Spinal cord (tissue), 9 donors: ENCODE measurements at regions not wholly inside any gene's neighbourhood (a gene's known extent, or its start where the extent isn't known, plus 50 kb on each side); places are given as distances from the start of the nearest gene placed in this dataset.

Source experiments
- DNase-seq, 6 donors: peaks; one replicate each; pipeline versions ENCODE4 v3.0.0 to v3.0.0-alpha.2; 2013 to 2015; ENCODE audit warnings: low spot score in 6 of 6, low read depth in 4 of 6
- H3K27ac ChIP-seq: one replicate; pipeline ENCODE4 v1.5.1; 2013; ENCODE audit warnings: low read depth, low read length, control low read depth
- H3K27me3 ChIP-seq: one replicate; pipeline ENCODE4 v1.6.1; 2013; ENCODE audit warnings: low read length; ENCODE audit not compliant: control insufficient read depth, insufficient read depth
- H3K36me3 ChIP-seq: one replicate; pipeline ENCODE4 v1.6.1; 2013; ENCODE audit warnings: low read length; ENCODE audit not compliant: control insufficient read depth, insufficient read depth
- H3K4me1 ChIP-seq: one replicate; pipeline ENCODE4 v1.6.1; 2013; ENCODE audit warnings: low read length; ENCODE audit not compliant: control insufficient read depth, insufficient read depth
- H3K4me3 ChIP-seq: one replicate; pipeline ENCODE4 v1.5.1; 2013; ENCODE audit warnings: low read depth, low read length, control low read depth
- H3K9me3 ChIP-seq: one replicate; pipeline ENCODE4 v1.6.1; 2013; ENCODE audit warnings: low read length; ENCODE audit not compliant: control insufficient read depth, insufficient read depth
- whole genome bisulfite sequencing: methylation state at CpG from one replicate; pipeline ENCODE4 v1.1.5; 2013; ENCODE audit warnings: missing lambda C conversion rate; ENCODE audit not compliant: insufficient coverage; 5-methylcytosine and 5-hydroxymethylcytosine counted together
- donor health status: healthy.

DNA sequence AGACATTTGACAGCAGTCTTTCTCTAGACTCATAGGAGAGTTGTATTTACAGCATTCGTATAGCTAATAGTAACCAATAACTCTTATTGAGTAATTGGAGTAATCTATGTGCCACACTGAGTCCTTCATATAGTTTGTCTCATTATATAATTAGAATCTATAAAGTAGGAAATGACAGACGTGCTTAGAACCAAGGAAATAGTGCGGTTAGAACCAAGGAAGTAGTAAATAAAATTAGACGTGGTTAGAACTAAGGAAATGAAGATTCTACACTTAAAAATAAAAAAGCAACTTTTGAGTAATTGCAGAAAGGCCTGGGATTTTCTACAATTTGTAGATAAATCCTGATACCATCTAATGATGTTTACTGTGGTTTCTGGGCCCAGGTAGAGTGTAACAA lies 107.8 kb upstream of the TNFSF11 start:
- no peaks in the 10 kb centered on the region for H3K36me3 ChIP-seq
- no peak for DNase-seq
- H3K27ac ChIP-seq = no peak overlapping the region
- no peak overlapping the region for H3K4me3 ChIP-seq
- H3K9me3 ChIP-seq = peaks cover 3% of the 10 kb centered on the region
- H3K4me1 ChIP-seq = no peaks in the 10 kb centered on the region
- H3K27me3 ChIP-seq = no peaks in the 10 kb centered on the region
- WGBS = no CpG with 5 or more reads among the region's 4 CpGs

DNA sequence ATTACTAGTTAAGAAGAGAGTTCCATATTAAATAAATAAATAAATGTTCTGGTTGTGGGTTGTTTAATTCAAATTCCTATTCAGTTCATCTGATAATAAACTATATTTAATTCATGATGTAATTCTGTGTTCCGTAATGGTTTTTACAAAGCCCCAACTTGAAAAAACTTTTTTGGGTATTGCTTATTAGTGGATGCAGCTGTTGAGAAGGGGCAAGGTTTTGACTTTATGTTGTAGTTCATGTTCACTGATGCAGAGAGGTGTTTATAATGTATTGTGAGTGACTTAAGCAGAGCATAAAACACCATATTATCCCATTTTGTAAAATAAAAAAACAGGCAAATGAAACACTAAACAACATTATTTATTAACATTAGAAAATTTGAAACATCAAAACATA lies 107.3 kb upstream of the TNFSF11 start:
- no peaks in the 10 kb centered on the region for H3K36me3 ChIP-seq
- H3K27me3 ChIP-seq = no peaks in the 10 kb centered on the region
- H3K4me3 ChIP-seq = no peak overlapping the region
- H3K9me3 ChIP-seq = peaks cover under 1% of the 10 kb centered on the region
- no peak overlapping the region for H3K27ac ChIP-seq
- DNase-seq = no peak
- no peaks in the 10 kb centered on the region for H3K4me1 ChIP-seq
- no CpG with 5 or more reads among the region's 1 CpG for WGBS

DNA sequence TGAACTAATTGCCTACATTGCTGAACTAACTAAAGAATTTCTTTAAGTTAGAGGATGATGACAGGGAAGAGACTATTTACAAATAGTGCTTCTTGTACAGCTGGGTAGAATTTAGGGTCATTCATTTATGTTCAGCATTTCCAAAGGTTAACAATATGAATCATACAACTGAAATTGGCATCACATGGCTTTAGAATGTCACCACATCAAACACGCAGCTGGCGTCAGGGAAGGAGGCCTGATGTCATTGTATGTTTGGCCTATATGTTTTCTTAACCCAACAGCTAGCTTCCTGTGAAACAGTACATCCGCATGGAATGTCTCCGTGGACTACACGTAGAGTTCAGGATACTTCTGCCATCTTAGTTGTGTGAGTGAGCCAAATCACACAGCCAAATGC lies 99.0 kb upstream of the TNFSF11 start:
- no CpG with 5 or more reads among the region's 5 CpGs for WGBS
- no peak for DNase-seq

DNA sequence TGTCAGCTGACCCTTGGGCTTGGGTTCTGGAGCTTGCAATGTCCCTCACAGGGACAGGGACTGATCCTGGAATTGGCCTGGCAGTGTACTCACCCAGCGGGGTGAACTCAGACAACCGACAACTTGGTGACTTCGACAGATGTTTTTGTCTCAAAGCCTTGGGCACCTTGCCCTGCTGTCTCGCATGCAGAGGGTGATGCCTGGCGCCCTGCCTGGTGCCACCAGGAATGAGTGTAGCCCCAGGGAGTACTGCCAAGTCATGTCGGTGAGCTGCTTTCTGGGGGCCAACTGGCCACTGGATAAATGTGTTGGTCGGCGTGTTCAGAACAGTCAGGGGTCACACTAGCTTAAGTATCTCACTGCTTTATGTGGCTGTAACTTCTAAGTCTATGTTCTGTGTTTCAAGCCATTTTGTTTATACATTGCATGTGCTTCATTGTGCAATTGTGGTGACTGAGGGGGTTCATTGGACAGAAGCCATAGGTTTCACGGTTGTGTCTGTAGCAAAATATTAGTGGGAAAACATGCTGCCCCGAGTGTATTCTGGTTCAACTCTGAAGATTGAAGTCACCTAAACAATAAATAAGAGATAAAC lies 96.3 kb upstream of the TNFSF11 start:
- WGBS = 48% methylated on average over 9 of the region's 10 CpGs
- H3K4me1 ChIP-seq = peaks cover 5% of the 10 kb centered on the region
- H3K4me3 ChIP-seq = no peak overlapping the region
- H3K27me3 ChIP-seq = no peaks in the 10 kb centered on the region
- H3K9me3 ChIP-seq = no peaks in the 10 kb centered on the region
- no peak overlapping the region for H3K27ac ChIP-seq
- no peaks in the 10 kb centered on the region for H3K36me3 ChIP-seq
- peak; percentile 28 to 80 (median 58) for DNase-seq

More for the DNA sequence above, 99.0 kb upstream of the TNFSF11 start:
- H3K36me3 ChIP-seq = no peaks in the 10 kb centered on the region
- H3K4me1 ChIP-seq = peaks cover 5% of the 10 kb centered on the region
- H3K9me3 ChIP-seq = no peaks in the 10 kb centered on the region
- H3K27me3 ChIP-seq = no peaks in the 10 kb centered on the region
- no peak overlapping the region for H3K27ac ChIP-seq
- H3K4me3 ChIP-seq = no peak overlapping the region

DNA sequence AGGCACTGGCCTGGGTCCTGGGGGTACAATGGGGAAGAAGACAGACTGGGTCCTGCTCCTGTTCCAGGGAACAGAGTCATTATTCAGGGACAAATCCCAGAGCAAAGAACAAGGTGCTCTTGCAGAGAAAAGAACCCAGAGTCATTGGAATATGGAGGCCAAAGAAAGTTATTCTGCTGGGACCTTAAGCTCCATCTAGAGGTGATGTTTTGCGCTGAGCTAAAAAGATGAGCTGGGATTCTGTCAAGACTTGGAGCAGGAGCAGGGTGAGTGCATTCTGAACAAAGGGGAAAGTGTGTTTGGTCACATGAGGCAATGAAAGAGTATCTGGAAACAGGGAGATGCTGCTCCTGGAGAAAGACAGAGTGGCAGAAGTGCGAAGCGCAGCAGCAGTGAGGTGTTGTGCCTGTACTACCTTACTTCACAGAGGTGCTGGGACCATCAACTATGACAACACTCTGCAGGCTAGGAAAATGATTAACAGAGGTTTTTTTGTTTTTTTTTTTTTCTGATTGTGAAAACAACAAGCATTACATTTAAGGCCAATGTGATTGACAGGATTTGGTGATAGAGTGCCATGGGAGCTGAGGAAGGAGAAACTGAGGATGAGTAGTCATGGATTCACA lies 95.3 kb upstream of the TNFSF11 start:
- H3K36me3 ChIP-seq = no peaks in the 10 kb centered on the region
- H3K9me3 ChIP-seq = no peaks in the 10 kb centered on the region
- WGBS = 72% methylated on average over 3 of the region's 3 CpGs
- no peaks in the 10 kb centered on the region for H3K27me3 ChIP-seq
- DNase-seq = peak in 2 of 6 donors; percentile 14 to 15
- H3K4me1 ChIP-seq = peaks cover 5% of the 10 kb centered on the region
- no peak overlapping the region for H3K27ac ChIP-seq
- H3K4me3 ChIP-seq = no peak overlapping the region

DNA sequence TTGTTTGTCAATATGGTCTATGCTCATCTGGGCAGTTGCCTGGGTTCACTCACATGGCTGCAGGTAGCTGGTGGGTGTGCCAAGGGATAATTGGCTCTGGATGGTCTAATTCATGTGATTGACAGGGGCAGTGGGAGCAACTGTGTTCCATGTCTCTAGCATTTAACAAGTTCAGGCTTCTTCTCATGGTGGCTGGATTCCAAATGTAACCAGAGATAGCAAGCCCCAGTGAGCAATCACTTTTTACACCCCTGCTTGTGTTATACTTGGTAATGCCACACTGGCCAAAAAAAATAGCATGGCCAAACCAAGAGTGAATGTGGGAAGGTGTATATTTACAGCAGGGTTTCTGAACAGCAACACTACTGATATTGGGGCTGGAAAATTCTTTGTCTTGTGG lies 89.6 kb upstream of the TNFSF11 start:
- no peaks in the 10 kb centered on the region for H3K36me3 ChIP-seq
- no peaks in the 10 kb centered on the region for H3K4me1 ChIP-seq
- H3K4me3 ChIP-seq = no peak overlapping the region
- no peaks in the 10 kb centered on the region for H3K27me3 ChIP-seq
- no peak overlapping the region for H3K27ac ChIP-seq
- no peak for DNase-seq
- H3K9me3 ChIP-seq = no peaks in the 10 kb centered on the region

DNA sequence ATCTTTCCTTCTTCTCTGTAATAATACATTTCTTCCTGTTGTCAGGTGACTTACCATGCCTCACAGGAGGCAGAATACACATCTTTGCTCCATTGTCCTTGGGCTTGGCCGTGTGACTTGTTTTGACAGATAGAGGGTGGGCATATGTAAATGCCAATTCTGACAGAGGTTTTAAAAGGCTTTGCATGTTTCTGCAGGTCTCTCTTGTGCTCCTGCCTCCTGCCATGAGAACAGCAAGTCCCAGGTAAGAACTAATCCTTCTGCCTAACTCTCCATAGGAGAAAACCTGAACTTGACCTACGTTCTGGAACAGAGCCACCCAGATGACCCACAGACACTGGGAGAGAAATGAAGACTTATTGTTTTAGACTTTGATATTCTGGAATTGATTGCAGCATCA lies 88.7 kb upstream of the TNFSF11 start:
- Histone ChIP-seq H3K4me3 (no peak overlapping the region), H3K9me3 (no peaks in the 10 kb centered on the region), H3K27me3 (no peaks in the 10 kb centered on the region), H3K27ac (no peak overlapping the region), H3K4me1 (no peaks in the 10 kb centered on the region), H3K36me3 (no peaks in the 10 kb centered on the region)
- DNase-seq = no peak
- WGBS = no CpG with 5 or more reads among the region's 2 CpGs

DNA sequence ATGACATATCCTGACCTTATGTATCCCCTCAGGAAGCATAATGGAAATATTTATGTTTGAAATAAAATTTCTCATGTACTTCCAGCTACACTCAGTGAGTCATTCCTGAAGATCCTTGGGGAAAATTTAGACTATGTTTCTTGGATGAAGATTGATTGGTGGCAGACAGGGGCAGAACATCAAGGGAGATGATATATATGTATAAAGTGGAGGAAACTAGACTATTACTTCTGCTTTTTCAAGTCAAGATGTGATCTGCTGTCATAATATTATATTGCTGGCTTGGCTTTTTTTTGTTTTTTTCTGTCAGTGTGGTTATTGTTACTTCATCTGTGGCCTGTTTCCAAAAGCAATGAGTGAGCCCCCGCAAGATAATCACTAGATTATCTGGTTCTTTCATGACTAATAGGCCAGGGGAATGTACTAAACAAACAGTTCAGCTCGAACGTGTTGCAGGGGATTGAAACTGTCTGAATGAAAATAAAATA lies 87.2 kb upstream of the TNFSF11 start:
- no peaks in the 10 kb centered on the region for H3K9me3 ChIP-seq
- no CpG with 5 or more reads among the region's 3 CpGs for WGBS
- no peaks in the 10 kb centered on the region for H3K27me3 ChIP-seq
- no peak overlapping the region for H3K4me3 ChIP-seq
- H3K4me1 ChIP-seq = no peaks in the 10 kb centered on the region
- H3K36me3 ChIP-seq = no peaks in the 10 kb centered on the region
- H3K27ac ChIP-seq = no peak overlapping the region
- peak in 2 of 6 donors; percentile 18 to 41 for DNase-seq

DNA sequence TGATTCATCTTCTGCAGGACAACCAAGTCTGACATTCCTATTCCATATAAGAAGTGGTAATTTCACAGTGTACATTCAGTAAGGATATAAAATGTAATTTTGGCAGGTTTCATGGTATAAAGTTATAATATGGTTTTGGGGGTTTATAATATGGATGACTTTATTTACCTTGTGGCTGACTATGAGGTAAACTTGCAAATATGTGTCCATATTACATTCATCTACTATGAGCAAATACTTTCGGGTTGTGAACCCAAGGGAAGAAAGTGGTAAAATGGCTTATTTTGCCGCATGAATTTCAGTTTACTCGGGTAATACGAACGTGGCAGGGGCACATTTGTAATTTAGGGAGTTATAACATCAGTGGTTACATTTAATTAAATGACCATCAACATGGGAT lies 86.7 kb upstream of the TNFSF11 start:
- WGBS = no CpG with 5 or more reads among the region's 5 CpGs
- Histone ChIP-seq H3K4me1 (no peaks in the 10 kb centered on the region), H3K4me3 (no peak overlapping the region)

DNA sequence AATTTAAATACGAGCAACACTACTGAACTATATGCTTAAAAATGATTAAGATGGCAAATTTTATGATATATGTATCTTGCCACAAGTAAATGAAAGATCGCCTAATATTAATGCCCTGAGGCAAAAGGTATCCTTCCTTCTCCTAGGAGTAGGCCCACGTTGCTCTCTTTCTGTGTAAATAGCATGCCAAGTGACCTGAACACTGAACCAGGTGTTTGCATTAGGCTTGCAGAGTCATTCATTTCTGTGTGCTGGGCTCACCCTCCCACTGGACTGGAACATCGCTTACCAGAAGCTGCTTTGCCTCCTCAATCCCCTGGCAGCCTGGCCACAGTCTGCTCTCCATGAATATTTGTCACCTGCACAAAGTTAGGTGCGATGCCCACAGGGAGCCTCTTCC lies 83.3 kb upstream of the TNFSF11 start:
- H3K36me3 ChIP-seq = no peaks in the 10 kb centered on the region
- DNase-seq = no peak
- H3K27ac ChIP-seq = no peak overlapping the region
- H3K4me1 ChIP-seq = no peaks in the 10 kb centered on the region
- no peak overlapping the region for H3K4me3 ChIP-seq
- H3K9me3 ChIP-seq = no peaks in the 10 kb centered on the region
- 92% methylated on average over 3 of the region's 5 CpGs for WGBS
- H3K27me3 ChIP-seq = no peaks in the 10 kb centered on the region

More for the DNA sequence above, 86.7 kb upstream of the TNFSF11 start:
- H3K9me3 ChIP-seq = no peaks in the 10 kb centered on the region
- H3K27ac ChIP-seq = no peak overlapping the region
- no peaks in the 10 kb centered on the region for H3K36me3 ChIP-seq
- no peaks in the 10 kb centered on the region for H3K27me3 ChIP-seq
- no peak for DNase-seq
